Ishikawa (cell line): ENCODE measurements at regions not wholly inside any gene's neighbourhood (a gene's known extent, or its start where the extent isn't known, plus 50 kb on each side); places are given as distances from the start of the nearest gene placed in this dataset.

Experiments
- CEBPB ChIP-seq: IDR thresholded peaks from 2 replicates; pipeline ENCODE4 v1.6.1; 2012
- CREB1 ChIP-seq: IDR thresholded peaks from 2 replicates; pipeline ENCODE4 v1.6.1; 2012; ENCODE audit warnings: low read depth
- EGR1 ChIP-seq: IDR thresholded peaks from 2 replicates; pipeline ENCODE4 v1.6.1; 2012
- EP300 ChIP-seq: IDR thresholded peaks from 2 replicates; pipeline ENCODE4 v1.6.1; 2012; ENCODE audit warnings: borderline replicate concordance
- FOXM1 ChIP-seq: IDR thresholded peaks from 2 replicates; pipeline ENCODE4 v1.6.1; 2012; ENCODE audit warnings: low read depth, borderline replicate concordance
- NFIC ChIP-seq: IDR thresholded peaks from 2 replicates; pipeline ENCODE4 v1.6.1; 2012
- RAD21 ChIP-seq: IDR thresholded peaks from 2 replicates; pipeline ENCODE4 v1.6.1; 2012; ENCODE audit warnings: low read depth
- REST ChIP-seq: IDR thresholded peaks from 2 replicates; pipeline ENCODE4 v1.6.1; 2012; ENCODE audit warnings: low read depth, mild to moderate bottlenecking
- TAF1 ChIP-seq: IDR thresholded peaks from 2 replicates; pipeline ENCODE4 v1.6.1; 2012; ENCODE audit warnings: low read depth, mild to moderate bottlenecking
- TCF12 ChIP-seq: IDR thresholded peaks from 2 replicates; pipeline ENCODE4 v1.6.1; 2012; ENCODE audit warnings: low read depth
- TEAD4 ChIP-seq: IDR thresholded peaks from 2 replicates; pipeline ENCODE4 v1.6.1; 2012
- USF1 ChIP-seq: IDR thresholded peaks from 2 replicates; pipeline ENCODE4 v1.6.1; 2012
- YY1 ChIP-seq: IDR thresholded peaks from 2 replicates; pipeline ENCODE4 v1.6.1; 2012; ENCODE audit warnings: low read depth
- ZBTB7A ChIP-seq: IDR thresholded peaks from 2 replicates; pipeline ENCODE4 v1.6.1; 2012; ENCODE audit warnings: low read depth
- TF ChIP-seq, protein P1 (sequence below): IDR thresholded peaks from 2 replicates; pipeline ENCODE4 v1.6.1; 2012

- TF ChIP-seq CEBPB (no peak), USF1 (no peak), TCF12 (no peak), REST (no peak), FOXM1 (no peak), EGR1 (no peak), EP300 (no peak), CREB1 (no peak), NFIC (no peak), ZBTB7A (no peak), YY1 (no peak), TEAD4 (no peak)
- TF ChIP-seq, protein P1, sequence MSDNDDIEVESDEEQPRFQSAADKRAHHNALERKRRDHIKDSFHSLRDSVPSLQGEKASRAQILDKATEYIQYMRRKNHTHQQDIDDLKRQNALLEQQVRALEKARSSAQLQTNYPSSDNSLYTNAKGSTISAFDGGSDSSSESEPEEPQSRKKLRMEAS = no peak
These were observed 231.0 kb upstream of the ATP2B1 start for GRCh38 chr12:89939522-89940215.

DNA sequence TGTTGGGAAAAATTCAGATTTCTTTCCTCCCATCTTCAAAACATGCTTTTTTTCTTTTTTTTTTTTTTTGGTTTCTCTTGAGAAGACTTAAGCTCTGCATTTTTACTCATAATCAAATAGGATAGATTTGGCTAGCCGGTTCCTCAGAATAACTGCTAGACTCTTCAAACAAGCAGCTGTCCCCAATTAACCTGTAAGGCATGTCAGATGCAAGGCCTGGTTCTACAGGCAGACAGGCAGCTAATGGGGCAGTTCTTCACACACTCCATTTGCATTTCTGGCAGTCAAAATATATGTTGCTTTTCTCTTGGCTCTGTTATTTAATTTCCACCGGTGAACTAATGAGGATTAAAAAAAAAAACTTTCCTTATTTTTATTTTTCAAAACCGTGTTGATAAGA lies 228.0 kb upstream of the ATP2B1 start:
- TF ChIP-seq USF1 (no peak), TEAD4 (no peak)

DNA sequence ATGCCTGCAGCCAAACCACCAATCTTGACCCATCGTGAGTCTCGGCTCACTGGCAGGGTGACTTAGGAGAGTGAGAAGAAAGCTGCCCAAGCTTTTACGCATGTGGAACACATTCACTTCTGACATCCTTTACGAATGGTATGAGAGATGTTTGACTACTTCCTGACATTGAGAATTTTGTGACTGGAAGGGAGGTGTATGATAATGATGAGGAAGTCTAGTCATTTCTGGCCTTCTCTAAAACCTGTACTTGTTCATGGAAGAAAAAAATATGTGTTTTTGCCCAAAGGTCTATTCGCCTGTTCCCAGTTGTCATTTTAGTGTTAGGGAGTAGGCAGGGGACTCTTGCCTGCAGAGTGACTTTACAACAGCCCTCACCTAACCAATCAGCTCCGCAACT lies 227.2 kb upstream of the ATP2B1 start:
- no peak for TF ChIP-seq EP300
- no peak for TF ChIP-seq REST
- TF ChIP-seq ZBTB7A = no peak
- TF ChIP-seq TCF12 = no peak
- TF ChIP-seq EGR1 = no peak
- no peak for TF ChIP-seq CEBPB
- TF ChIP-seq YY1 = no peak
- no peak for TF ChIP-seq TAF1
- TF ChIP-seq TEAD4 = no peak
- no peak for TF ChIP-seq NFIC
- no peak for TF ChIP-seq FOXM1
- no peak for TF ChIP-seq USF1
- TF ChIP-seq RAD21 = no peak
- TF ChIP-seq, protein P1 = no peak
- TF ChIP-seq CREB1 = no peak

GRCh38 chr12:89933911-89934310 lies 225.3 kb upstream of the ATP2B1 start:
- TF ChIP-seq YY1 (no peak), TEAD4 (0 out of 2 replicates have a peak, but pooled peaks have one; percentile 10), EP300 (no peak; the same call in 1 of the 2 replicates), TAF1 (no peak)

- peak; percentile 24; the same call in 1 of the 2 replicates for TF ChIP-seq EP300
- TF ChIP-seq TEAD4 = peak; percentile 31; the same call in 1 of the 2 replicates
- no peak for TF ChIP-seq ZBTB7A
These were observed 224.3 kb upstream of the ATP2B1 start for GRCh38 chr12:89932954-89933353.

- TF ChIP-seq CEBPB (no peak), RAD21 (no peak), TEAD4 (no peak)
These were observed 219.8 kb upstream of the ATP2B1 start for GRCh38 chr12:89928467-89928866.
